Tibial nerve (tissue), 4 donors: ENCODE measurements at regions not wholly inside any gene's neighbourhood (a gene's known extent, or its start where the extent isn't known, plus 50 kb on each side); places are given as distances from the start of the nearest gene placed in this dataset.

Source experiments
- EP300 ChIP-seq, 2 donors: sonication (generic); formaldehyde crosslinking; IDR thresholded peaks; one replicate each; pipeline ENCODE4 v1.6.1; 2017; ENCODE audit warnings: antibody characterized with exemption in 2 of 2, mild to moderate bottlenecking in 1 of 2
- TF ChIP-seq, protein P1 (sequence below), 5 experiments: fragments of 200-600 bp in 3 of 5; fragments of 450-650 bp in 2 of 5; sonication (generic) in 3 of 5; IDR thresholded peaks; one replicate each; pipeline ENCODE4 v1.5.1; 2016 to 2019; ENCODE audit warnings: antibody characterized with exemption in 5 of 5, mild to moderate bottlenecking in 3 of 5, moderate library complexity in 2 of 5

DNA sequence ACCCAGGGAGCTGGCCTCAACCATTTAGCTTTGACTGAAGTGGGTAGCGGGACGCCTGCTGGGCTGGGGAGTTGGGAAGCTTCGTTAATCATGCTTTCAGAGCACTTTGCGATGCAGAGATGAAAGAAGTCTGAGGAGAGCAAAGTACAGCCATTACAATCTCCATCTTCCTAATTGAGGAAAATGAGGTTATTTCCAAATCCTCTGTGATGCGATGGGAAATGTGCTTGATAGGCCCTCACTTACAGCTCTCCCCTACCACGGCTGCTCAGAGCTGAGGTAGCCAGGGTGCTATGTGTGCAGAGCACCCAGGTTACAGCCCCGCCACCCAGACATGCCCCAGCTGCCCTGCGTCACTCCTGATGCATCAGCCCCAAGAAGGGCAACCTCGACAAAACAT lies 326.5 kb upstream of the KLHL29 start:
- TF ChIP-seq, protein P1, sequence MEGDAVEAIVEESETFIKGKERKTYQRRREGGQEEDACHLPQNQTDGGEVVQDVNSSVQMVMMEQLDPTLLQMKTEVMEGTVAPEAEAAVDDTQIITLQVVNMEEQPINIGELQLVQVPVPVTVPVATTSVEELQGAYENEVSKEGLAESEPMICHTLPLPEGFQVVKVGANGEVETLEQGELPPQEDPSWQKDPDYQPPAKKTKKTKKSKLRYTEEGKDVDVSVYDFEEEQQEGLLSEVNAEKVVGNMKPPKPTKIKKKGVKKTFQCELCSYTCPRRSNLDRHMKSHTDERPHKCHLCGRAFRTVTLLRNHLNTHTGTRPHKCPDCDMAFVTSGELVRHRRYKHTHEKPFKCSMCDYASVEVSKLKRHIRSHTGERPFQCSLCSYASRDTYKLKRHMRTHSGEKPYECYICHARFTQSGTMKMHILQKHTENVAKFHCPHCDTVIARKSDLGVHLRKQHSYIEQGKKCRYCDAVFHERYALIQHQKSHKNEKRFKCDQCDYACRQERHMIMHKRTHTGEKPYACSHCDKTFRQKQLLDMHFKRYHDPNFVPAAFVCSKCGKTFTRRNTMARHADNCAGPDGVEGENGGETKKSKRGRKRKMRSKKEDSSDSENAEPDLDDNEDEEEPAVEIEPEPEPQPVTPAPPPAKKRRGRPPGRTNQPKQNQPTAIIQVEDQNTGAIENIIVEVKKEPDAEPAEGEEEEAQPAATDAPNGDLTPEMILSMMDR (IDR thresholded peaks at IDR 0.05), result no peak
- no peak for TF ChIP-seq EP300 (IDR thresholded peaks at IDR 0.05)
